Endothelial cell of umbilical vein (primary cell): ENCODE measurements at regions not wholly inside any gene's neighbourhood (a gene's known extent, or its start where the extent isn't known, plus 50 kb on each side); places are given as distances from the start of the nearest gene placed in this dataset.

Experiments used
- BruUV-seq: library from RNA; stranded (reverse); fragments of 400-500 nt; replicated peaks from 2 replicates; lab custom pipeline; 2021; lab: Mats Ljungman, UMichigan
- CTCF ChIA-PET: fragments of 300-600, 350-600 bp; sonication (Branson Sonifier 250); formaldehyde crosslinking; loops from one replicate; lab custom pipeline; 2021; ENCODE audit warnings: antibody characterized with exemption, inconsistent platforms; lab: Charles Lee
- POLR2A ChIA-PET: fragments of 300-600, 350-600 bp; sonication (Branson Sonifier 250); formaldehyde crosslinking; loops from one replicate; lab custom pipeline; 2021; ENCODE audit warnings: antibody characterized with exemption, inconsistent platforms; lab: Charles Lee
- DNase-seq: peaks from one replicate; pipeline ENCODE4 v3.0.0-alpha.2; 2011; ENCODE audit warnings: low read depth, low spot score
- FAIRE-seq: peaks from 2 replicates; lab custom pipeline; 2011; peaks lifted over from hg19 to GRCh38; lab: Jason Lieb, UNC
- H2AFZ ChIP-seq: 2 replicates; pipeline ENCODE4 v1.6.0; 2012; ENCODE audit warnings: low read depth, low read length, control low read depth, inconsistent platforms
- H3K27ac ChIP-seq: 2 replicates; pipeline ENCODE4 v1.5.1; 2011; ENCODE audit warnings: low read depth, mild to moderate bottlenecking, control low read depth, low read length, moderate library complexity; ENCODE audit not compliant: insufficient read depth
- H3K27me3 ChIP-seq, 2 experiments: 2 replicates each; pipeline versions ENCODE4 v1.6.0 to v1.6.1; 2011; ENCODE audit warnings: low read length in 2 of 2, mixed read lengths in 1 of 2; ENCODE audit not compliant: control insufficient read depth in 2 of 2, insufficient read depth in 2 of 2
- H3K36me3 ChIP-seq, 2 experiments: 2 replicates in 1 of 2; 3 replicates in 1 of 2; pipeline ENCODE4 v1.5.1; 2011; ENCODE audit warnings: low read length in 2 of 2, mild to moderate bottlenecking in 1 of 2, moderate library complexity in 1 of 2; ENCODE audit not compliant: control insufficient read depth in 2 of 2, insufficient read depth in 2 of 2; ENCODE audit errors: extremely low read depth in 1 of 2
- H3K4me1 ChIP-seq: 3 replicates; pipeline ENCODE4 v1.5.1; 2011; ENCODE audit warnings: mild to moderate bottlenecking, low read length; ENCODE audit not compliant: control insufficient read depth, insufficient read depth; ENCODE audit errors: extremely low read depth
- H3K4me2 ChIP-seq: 2 replicates; pipeline ENCODE4 v1.6.1; 2011; ENCODE audit warnings: low read length, control low read depth, mixed read lengths; ENCODE audit not compliant: insufficient read depth
- H3K4me3 ChIP-seq, 3 experiments: fragments of 200-600 bp in 1 of 3; sonication (generic), shearing (Covaris generic) in 1 of 3; replicated peaks in 1 of 3; 2 replicates each; pipeline ENCODE4 v1.5.1; 2011 to 2016; ENCODE audit warnings: control low read depth in 3 of 3, low read length in 3 of 3, mild to moderate bottlenecking in 2 of 3, inconsistent platforms in 1 of 3, low read depth in 1 of 3, moderate library complexity in 1 of 3; ENCODE audit not compliant: insufficient read depth in 1 of 3
- H3K79me2 ChIP-seq: 2 replicates; pipeline ENCODE4 v1.6.0; 2012; ENCODE audit warnings: low read length, inconsistent platforms; ENCODE audit not compliant: control insufficient read depth, insufficient read depth
- H3K9ac ChIP-seq: replicated peaks from 2 replicates; pipeline ENCODE3; 2011; ENCODE audit warnings: low read length, control low read depth; ENCODE audit not compliant: insufficient read depth; ENCODE audit errors: extremely low read depth
- H3K9me1 ChIP-seq: replicated peaks from 3 replicates; pipeline ENCODE4 v1.6.0; 2011; ENCODE audit warnings: mild to moderate bottlenecking, low read length; ENCODE audit not compliant: control insufficient read depth, insufficient read depth; ENCODE audit errors: extremely low read depth
- H3K9me3 ChIP-seq: replicated peaks from 2 replicates; pipeline ENCODE4 v1.5.1; 2012; ENCODE audit warnings: low read length, inconsistent platforms; ENCODE audit not compliant: control insufficient read depth, insufficient read depth
- H4K20me1 ChIP-seq: replicated peaks from 2 replicates; pipeline ENCODE3; 2011; ENCODE audit warnings: mild to moderate bottlenecking, low read length; ENCODE audit not compliant: control insufficient read depth, insufficient read depth; ENCODE audit errors: extremely low read depth
- EZH2 ChIP-seq: IDR thresholded peaks from 2 replicates; pipeline ENCODE4 v1.6.1; 2012; ENCODE audit warnings: borderline replicate concordance, low read depth, mild to moderate bottlenecking, moderate library complexity, low read length, inconsistent platforms; ENCODE audit not compliant: severe bottlenecking
- FOS ChIP-seq: IDR thresholded peaks from 2 replicates; pipeline ENCODE4 v1.6.1; 2011; ENCODE audit warnings: mild to moderate bottlenecking, low read length, moderate library complexity, borderline replicate concordance; ENCODE audit not compliant: insufficient read depth
- GATA2 ChIP-seq: IDR thresholded peaks from 2 replicates; pipeline ENCODE4 v1.7.0; 2011; ENCODE audit warnings: low read depth, mild to moderate bottlenecking, moderate library complexity, mixed read lengths, low read length; ENCODE audit not compliant: insufficient read length, insufficient read depth
- MAX ChIP-seq: IDR thresholded peaks from 2 replicates; pipeline ENCODE4 v1.6.1; 2011; ENCODE audit not compliant: insufficient read depth, insufficient read length
- MYC ChIP-seq: IDR thresholded peaks from one replicate; pipeline ENCODE4 v1.6.1; 2011; ENCODE audit warnings: mild to moderate bottlenecking, low read depth, low read length
- POLR2A ChIP-seq: IDR thresholded peaks from 2 replicates; pipeline ENCODE4 v1.6.1; 2012; ENCODE audit warnings: low read depth, mild to moderate bottlenecking, control low read depth, low read length
- POLR2AphosphoS5 ChIP-seq: IDR thresholded peaks from 2 replicates; pipeline ENCODE4 v1.6.1; 2012; ENCODE audit warnings: low read depth, mild to moderate bottlenecking, control low read depth, low read length, moderate library complexity; ENCODE audit not compliant: insufficient read depth
- dilution Hi-C: fragments of 300-500 bp; cut with MboI; formaldehyde crosslinking; loops from one replicate; pipeline ENCODE4 v1.15.0; 2019; ENCODE audit warnings: low sequenced_read_pairs; ENCODE audit not compliant: extremely low pct_ligation_motif_present
- intact Hi-C: fragments of 100-400 bp; cut with micrococcal nuclease; formaldehyde crosslinking; loops from one replicate; pipeline ENCODE4 v1.10.0; 2022
- TF ChIP-seq, protein P1 (sequence below), 2 donors: IDR thresholded peaks; 1 replicate in 1 of 2; 2 replicates in 1 of 2; pipeline ENCODE4 v1.5.1; 2011; ENCODE audit warnings: low read length in 2 of 2, mild to moderate bottlenecking in 2 of 2, moderate library complexity in 2 of 2, control low read depth in 1 of 2, inconsistent platforms in 1 of 2, low read depth in 1 of 2; ENCODE audit not compliant: insufficient read depth in 1 of 2; ENCODE audit errors: extremely low read depth in 1 of 2

DNA sequence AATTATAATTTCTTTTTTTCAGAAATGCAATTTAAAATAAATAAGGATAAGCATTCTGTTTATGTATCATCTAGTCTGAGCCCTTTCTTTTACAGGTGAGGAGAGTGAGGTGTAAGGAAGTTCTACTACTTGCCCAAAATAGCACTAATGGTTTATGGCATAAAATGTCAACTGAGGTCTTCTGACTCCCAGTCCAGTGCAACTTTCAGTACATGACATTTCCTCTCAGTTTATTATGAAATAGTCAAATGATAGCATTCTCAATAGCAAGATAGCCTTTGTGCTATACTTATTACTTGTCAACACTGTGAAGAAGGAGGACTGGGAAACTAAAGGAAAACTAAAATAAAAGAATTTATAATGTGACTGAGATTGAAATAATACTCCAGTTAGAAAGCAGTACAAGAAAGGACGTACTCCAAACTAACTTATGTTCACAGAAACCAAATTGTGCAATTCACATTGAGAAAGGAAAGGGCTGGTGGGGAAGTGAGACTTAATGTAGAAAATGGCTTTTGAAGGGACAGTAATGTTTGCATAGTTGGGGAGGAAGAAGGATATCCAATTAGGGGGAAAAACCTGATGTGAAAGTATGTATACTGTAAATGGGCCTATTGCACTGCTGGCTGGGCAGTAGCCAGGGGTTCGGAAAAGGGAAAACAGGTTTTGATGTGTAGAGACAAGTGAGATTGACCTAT is 166.7 kb upstream of the ZEB2 start:
- DNase-seq = no peak
- dilution Hi-C loops = no loop called here
- Histone ChIP-seq H3K4me3 (no peak overlapping the region), H3K4me2 (no peak overlapping the region), H3K9me1 (no peaks in the 10 kb centered on the region), H3K9ac (no peak overlapping the region), H3K4me1 (no peaks in the 10 kb centered on the region), H3K79me2 (no peaks in the 10 kb centered on the region), H4K20me1 (no peaks in the 10 kb centered on the region), H3K36me3 (no peaks in the 10 kb centered on the region), H2AFZ (no peak overlapping the region), H3K27ac (no peak overlapping the region), H3K27me3 (no peaks in the 10 kb centered on the region), H3K9me3 (no peaks in the 10 kb centered on the region)
- intact Hi-C loops = no loop called here
- TF ChIP-seq EZH2 (no peak), POLR2AphosphoS5 (no peak), MYC (no peak)
- ChIA-PET POLR2A (no interaction called here), CTCF (interaction anchor here (1.5 kb wide), 1 partner anchor 9 kb away, joined by 3 read pairs; no protein-coding TSS in a partner anchor)
- FAIRE-seq = no peak
- no TSS peak for BruUV-seq

GRCh38 chr2:144683966-144684365 is 164.0 kb upstream of the ZEB2 start:
- H3K27me3 ChIP-seq = no peaks in the 10 kb centered on the region
- no peak overlapping the region for H3K9ac ChIP-seq
- no peak overlapping the region for H3K4me2 ChIP-seq
- H3K27ac ChIP-seq = no peak overlapping the region
- POLR2A ChIA-PET = no interaction called here
- dilution Hi-C loops = no loop called here
- FAIRE-seq (no peak), DNase-seq (no peak)
- CTCF ChIA-PET = no interaction called here
- no peaks in the 10 kb centered on the region for H3K79me2 ChIP-seq
- no TSS peak for BruUV-seq
- H3K9me1 ChIP-seq = no peaks in the 10 kb centered on the region
- no peaks in the 10 kb centered on the region for H3K36me3 ChIP-seq
- TF ChIP-seq FOS (no peak), MAX (no peak), POLR2AphosphoS5 (no peak), POLR2A (no peak), MYC (no peak), GATA2 (no peak), EZH2 (no peak)
- TF ChIP-seq, protein P1, sequence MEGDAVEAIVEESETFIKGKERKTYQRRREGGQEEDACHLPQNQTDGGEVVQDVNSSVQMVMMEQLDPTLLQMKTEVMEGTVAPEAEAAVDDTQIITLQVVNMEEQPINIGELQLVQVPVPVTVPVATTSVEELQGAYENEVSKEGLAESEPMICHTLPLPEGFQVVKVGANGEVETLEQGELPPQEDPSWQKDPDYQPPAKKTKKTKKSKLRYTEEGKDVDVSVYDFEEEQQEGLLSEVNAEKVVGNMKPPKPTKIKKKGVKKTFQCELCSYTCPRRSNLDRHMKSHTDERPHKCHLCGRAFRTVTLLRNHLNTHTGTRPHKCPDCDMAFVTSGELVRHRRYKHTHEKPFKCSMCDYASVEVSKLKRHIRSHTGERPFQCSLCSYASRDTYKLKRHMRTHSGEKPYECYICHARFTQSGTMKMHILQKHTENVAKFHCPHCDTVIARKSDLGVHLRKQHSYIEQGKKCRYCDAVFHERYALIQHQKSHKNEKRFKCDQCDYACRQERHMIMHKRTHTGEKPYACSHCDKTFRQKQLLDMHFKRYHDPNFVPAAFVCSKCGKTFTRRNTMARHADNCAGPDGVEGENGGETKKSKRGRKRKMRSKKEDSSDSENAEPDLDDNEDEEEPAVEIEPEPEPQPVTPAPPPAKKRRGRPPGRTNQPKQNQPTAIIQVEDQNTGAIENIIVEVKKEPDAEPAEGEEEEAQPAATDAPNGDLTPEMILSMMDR (IDR thresholded peaks at IDR 0.05; ENCODE audit: extremely low read depth in 1 of 2, insufficient read depth in 1 of 2, low read depth in 1 of 2, low read length in 2 of 2) = no peak
- no peaks in the 10 kb centered on the region for H4K20me1 ChIP-seq
- no peaks in the 10 kb centered on the region for H3K4me1 ChIP-seq
- no peak overlapping the region for H3K4me3 ChIP-seq
- no peak overlapping the region for H2AFZ ChIP-seq
- intact Hi-C loops = no loop called here
- no peaks in the 10 kb centered on the region for H3K9me3 ChIP-seq
